Heart left ventricle (tissue), 13 donors: ENCODE measurements at regions not wholly inside any gene's neighbourhood (a gene's known extent, or its start where the extent isn't known, plus 50 kb on each side); places are given as distances from the start of the nearest gene placed in this dataset.

Experiments used
- POLR2A ChIP-seq, 2 donors: fragments of 450-650 bp; IDR thresholded peaks; one replicate each; pipeline ENCODE4 v1.6.1; 2017; ENCODE audit warnings: antibody characterized with exemption in 2 of 2, mild to moderate bottlenecking in 2 of 2, moderate library complexity in 2 of 2
- TF ChIP-seq, protein P1 (sequence below), 12 donors: fragments of 200-600 bp; sonication (generic) in 4 of 12; IDR thresholded peaks; one replicate each; pipeline versions ENCODE4 v1.5.0 to v1.8.0; 2018 to 2022; ENCODE audit warnings: antibody characterized with exemption in 12 of 12, mild to moderate bottlenecking in 5 of 12
- donor health status: ischemic (EF 13 %, LVEDD 7.1; RV severe dilation, severe dysfunction).
- donor health status: DM: no; HTN: yes; CAD: no.
- donor health status: DM: no; HTN: no; CAD: no.
- donor health status: ischemic (EF 25% LVEDD 6.9; RV normal size, moderate dysfunction).
- donor health status: ischemic (EF 25% LVEDD 5.7; RV mildly dilated, moderate dysfunction).
- donor health status: ischemic (EF 35%, LVEDD 5.7; RV mildly dilated, moderate dysfunction).
- donor health status: nonischemic (EF 11% LVEDD 7.7; RV severe dilation, severe dysfunction).
- donor health status: DM: yes; HTN: yes; CAD: no.
- donor health status: PGD.
- donor health status: ischemic (EF 29% LVEDD 5.4; RV normal size, mild dysfunction).
- donor health status: nonischemic (EF 23%, LVEDD 6.1; RV moderate dilation, normal function).

- TF ChIP-seq, protein P1, sequence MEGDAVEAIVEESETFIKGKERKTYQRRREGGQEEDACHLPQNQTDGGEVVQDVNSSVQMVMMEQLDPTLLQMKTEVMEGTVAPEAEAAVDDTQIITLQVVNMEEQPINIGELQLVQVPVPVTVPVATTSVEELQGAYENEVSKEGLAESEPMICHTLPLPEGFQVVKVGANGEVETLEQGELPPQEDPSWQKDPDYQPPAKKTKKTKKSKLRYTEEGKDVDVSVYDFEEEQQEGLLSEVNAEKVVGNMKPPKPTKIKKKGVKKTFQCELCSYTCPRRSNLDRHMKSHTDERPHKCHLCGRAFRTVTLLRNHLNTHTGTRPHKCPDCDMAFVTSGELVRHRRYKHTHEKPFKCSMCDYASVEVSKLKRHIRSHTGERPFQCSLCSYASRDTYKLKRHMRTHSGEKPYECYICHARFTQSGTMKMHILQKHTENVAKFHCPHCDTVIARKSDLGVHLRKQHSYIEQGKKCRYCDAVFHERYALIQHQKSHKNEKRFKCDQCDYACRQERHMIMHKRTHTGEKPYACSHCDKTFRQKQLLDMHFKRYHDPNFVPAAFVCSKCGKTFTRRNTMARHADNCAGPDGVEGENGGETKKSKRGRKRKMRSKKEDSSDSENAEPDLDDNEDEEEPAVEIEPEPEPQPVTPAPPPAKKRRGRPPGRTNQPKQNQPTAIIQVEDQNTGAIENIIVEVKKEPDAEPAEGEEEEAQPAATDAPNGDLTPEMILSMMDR (IDR thresholded peaks at IDR 0.05) = no peak
- TF ChIP-seq POLR2A (IDR thresholded peaks at IDR 0.05) = no peak
Measured at GRCh38 chr10:55330486-55330885, 529.5 kb upstream of the PCDH15 start.
